ENCODE measurements at regions not wholly inside any gene's neighbourhood (a gene's known extent, or its start where the extent isn't known, plus 50 kb on each side); places are given as distances from the start of the nearest gene placed in this dataset.
"Not testable (repeated sequence)": the region's sequence is repeated elsewhere in the genome, so short reads cannot be mapped to it uniquely, and the experiment has no call there.

GRCh38 chr15:53011779-53012178 lies 221.6 kb upstream of the ONECUT1 start:
- DNase-seq: not testable (repeated sequence)

- DNase-seq: no peak
Measured at GRCh38 chr15:53009093-53009492, 219.0 kb upstream of the ONECUT1 start.

- DNase-seq: no peak
Measured at GRCh38 chr15:53000409-53000808, 210.3 kb upstream of the ONECUT1 start.

- DNase-seq: no peak
Measured at GRCh38 chr15:52997123-52997522, 207.0 kb upstream of the ONECUT1 start.

- DNase-seq: no peak
Measured at GRCh38 chr15:52994290-52994689, 204.2 kb upstream of the ONECUT1 start.

- DNase-seq: no peak
Measured at GRCh38 chr15:52984507-52984906, 194.4 kb upstream of the ONECUT1 start.

GRCh38 chr15:52980446-52980845 lies 190.3 kb upstream of the ONECUT1 start:
- DNase-seq: no peak

GRCh38 chr15:52976516-52977075 lies 186.5 kb upstream of the ONECUT1 start:
- DNase-seq: no peak

GRCh38 chr15:52975941-52976449 lies 185.9 kb upstream of the ONECUT1 start:
- no peak for DNase-seq

- no peak for DNase-seq
Measured at GRCh38 chr15:52963865-52964264, 173.7 kb upstream of the ONECUT1 start.

- DNase-seq: no peak
Measured at GRCh38 chr15:52960283-52960682, 170.1 kb upstream of the ONECUT1 start.

- no peak for DNase-seq
Measured at GRCh38 chr15:52943746-52944145, 153.6 kb upstream of the ONECUT1 start.

- DNase-seq: no peak
Measured at GRCh38 chr15:52936489-52936888, 146.4 kb upstream of the ONECUT1 start.

- no peak for DNase-seq
Measured at GRCh38 chr15:52925130-52925529, 135.0 kb upstream of the ONECUT1 start.

- no peak for DNase-seq
Measured at GRCh38 chr15:52924630-52925029, 134.5 kb upstream of the ONECUT1 start.

GRCh38 chr15:52923626-52924025 lies 133.5 kb upstream of the ONECUT1 start:
- no peak for DNase-seq

- DNase-seq: no peak
Measured at GRCh38 chr15:52922871-52923270, 132.7 kb upstream of the ONECUT1 start.

- no peak for DNase-seq
Measured at GRCh38 chr15:52912172-52912571, 122.0 kb upstream of the ONECUT1 start.

GRCh38 chr15:52893338-52893737 lies 103.2 kb upstream of the ONECUT1 start:
- no peak for DNase-seq

- DNase-seq: no peak
Measured at GRCh38 chr15:52879904-52880303, 89.8 kb upstream of the ONECUT1 start.

- no peak for DNase-seq
Measured at GRCh38 chr15:52879145-52879544, 89.0 kb upstream of the ONECUT1 start.

- DNase-seq: no peak
Measured at GRCh38 chr15:52876991-52877663, 87.0 kb upstream of the ONECUT1 start.

GRCh38 chr15:52872036-52872818 lies 82.1 kb upstream of the ONECUT1 start:
- no peak for DNase-seq
